Astrocyte of the spinal cord (primary cell): ENCODE measurements at regions not wholly inside any gene's neighbourhood (a gene's known extent, or its start where the extent isn't known, plus 50 kb on each side); places are given as distances from the start of the nearest gene placed in this dataset.

ENCODE experiments used
- DNase-seq: peaks from one replicate; pipeline ENCODE4 v3.0.0; 2011; ENCODE audit warnings: low read depth, low spot score
- H3K4me3 ChIP-seq: 2 replicates; pipeline ENCODE4 v1.5.1; 2011; ENCODE audit warnings: low read depth, mild to moderate bottlenecking, low read length, moderate library complexity
- CTCF ChIP-seq: IDR thresholded peaks from 2 replicates; pipeline ENCODE4 v1.5.1; 2012; ENCODE audit warnings: low read depth, mild to moderate bottlenecking, low read length, inconsistent platforms
- in situ Hi-C: cut with HindIII; loops from 2 replicates; pipeline ENCODE4 v1.10.0; 2017; ENCODE audit warnings: low sequenced_read_pairs

- no peak for TF ChIP-seq CTCF
- DNase-seq = no peak
- no peak overlapping the region for H3K4me3 ChIP-seq
- in situ Hi-C loops = no loop called here
Measured at GRCh38 chrX:95995583-95995982, 689.1 kb upstream of the DIAPH2 start.

- in situ Hi-C loops = no loop called here
- TF ChIP-seq CTCF = no peak
- no peak for DNase-seq
Measured at GRCh38 chrX:95996294-95996693, 688.3 kb upstream of the DIAPH2 start.

GRCh38 chrX:96002431-96002830 is 682.2 kb upstream of the DIAPH2 start:
- H3K4me3 ChIP-seq = no peak overlapping the region
- TF ChIP-seq CTCF = no peak
- in situ Hi-C loops = no loop called here
- DNase-seq = no peak

More at GRCh38 chrX:95996294-95996693, 688.3 kb upstream of the DIAPH2 start:
- no peak overlapping the region for H3K4me3 ChIP-seq

GRCh38 chrX:96004386-96004785 is 680.3 kb upstream of the DIAPH2 start:
- no peak overlapping the region for H3K4me3 ChIP-seq
- in situ Hi-C loops = no loop called here
- no peak for TF ChIP-seq CTCF
- peak; percentile 71 for DNase-seq

GRCh38 chrX:96006281-96006680 is 678.4 kb upstream of the DIAPH2 start:
- no peak for TF ChIP-seq CTCF
- in situ Hi-C loops = no loop called here
- DNase-seq = no peak
- H3K4me3 ChIP-seq = no peak overlapping the region

- no peak overlapping the region for H3K4me3 ChIP-seq
- DNase-seq = no peak
- TF ChIP-seq CTCF = no peak
- in situ Hi-C loops = no loop called here
Measured at GRCh38 chrX:96027407-96027806, 657.2 kb upstream of the DIAPH2 start.

- in situ Hi-C loops = no loop called here
- no peak for TF ChIP-seq CTCF
- no peak overlapping the region for H3K4me3 ChIP-seq
- no peak for DNase-seq
Measured at GRCh38 chrX:96052078-96052477, 632.6 kb upstream of the DIAPH2 start.
